T-helper 17 cell (primary cell): ENCODE measurements at regions not wholly inside any gene's neighbourhood (a gene's known extent, or its start where the extent isn't known, plus 50 kb on each side); places are given as distances from the start of the nearest gene placed in this dataset.

Experiments
- ATAC-seq: fragments of 150-1000 bp; cut with Tn5 transposase; 2 replicates; pipeline ENCODE4 v1.10.0; 2021; ENCODE audit warnings: mild to moderate bottlenecking, moderate library complexity
- DNase-seq, 3 donors: peaks; one replicate each; pipeline versions ENCODE4 v3.0.0 to v3.0.0-alpha.2; 2020 to 2021
- H3K9me3 ChIP-seq: one replicate; pipeline ENCODE4 v1.7.0; 2013; ENCODE audit warnings: low read length, mild to moderate bottlenecking; ENCODE audit not compliant: control insufficient read depth, poor library complexity, severe bottlenecking
- H3K27ac Mint-ChIP-seq: one replicate; pipeline ENCODE4 v1.8.0; 2022; ENCODE audit warnings: mild to moderate bottlenecking, moderate library complexity, mixed read lengths
- H3K27me3 Mint-ChIP-seq: one replicate; pipeline ENCODE4 v1.8.0; 2022; ENCODE audit warnings: mixed read lengths
- H3K36me3 Mint-ChIP-seq: one replicate; pipeline ENCODE4 v1.8.0; 2022; ENCODE audit warnings: low read depth, mixed read lengths
- H3K4me1 Mint-ChIP-seq: one replicate; pipeline ENCODE4 v1.8.0; 2022; ENCODE audit warnings: mild to moderate bottlenecking, mixed read lengths
- H3K4me3 Mint-ChIP-seq: one replicate; pipeline ENCODE4 v1.8.0; 2022; ENCODE audit warnings: mild to moderate bottlenecking, moderate library complexity, mixed read lengths

- H3K9me3 ChIP-seq = no peaks in the 10 kb centered on the region
- DNase-seq = no peak
- H3K27ac Mint-ChIP-seq = no peak overlapping the region
- H3K27me3 Mint-ChIP-seq = peaks cover 46% of the 10 kb centered on the region
- peaks cover 5% of the 10 kb centered on the region for H3K36me3 Mint-ChIP-seq
- H3K4me3 Mint-ChIP-seq = no peak overlapping the region
- peaks cover 17% of the 10 kb centered on the region for H3K4me1 Mint-ChIP-seq
- ATAC-seq = no peak
These were observed 59.8 kb downstream of the MRM1 start for GRCh38 chr17:36661047-36661666.

DNA sequence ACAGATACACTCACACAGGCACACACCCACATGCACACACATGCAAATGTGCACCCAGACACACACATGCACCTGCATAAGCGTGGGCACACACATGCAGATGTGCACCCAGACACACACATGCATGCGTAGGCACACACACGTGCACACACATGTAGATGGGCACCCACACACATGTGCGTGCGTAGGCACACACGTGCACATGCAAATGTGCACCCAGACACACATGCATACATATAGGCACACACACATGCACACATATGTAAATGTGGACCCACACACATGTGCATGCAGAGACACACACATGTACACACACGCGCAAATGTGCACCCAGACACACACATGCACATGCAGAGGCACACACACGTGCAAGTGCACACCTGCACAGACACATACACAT is 60.3 kb downstream of the MRM1 start:
- Mint-ChIP-seq H3K4me3 (no peak overlapping the region), H3K36me3 (peaks cover 4% of the 10 kb centered on the region), H3K27ac (no peak overlapping the region), H3K4me1 (peaks cover 16% of the 10 kb centered on the region), H3K27me3 (peaks cover 44% of the 10 kb centered on the region)
- H3K9me3 ChIP-seq = no peaks in the 10 kb centered on the region
- DNase-seq (no peak), ATAC-seq (no peak)

GRCh38 chr17:36665417-36665816 is 64.0 kb downstream of the MRM1 start:
- Mint-ChIP-seq H3K27me3 (peaks cover 29% of the 10 kb centered on the region), H3K4me3 (no peak overlapping the region), H3K27ac (no peak overlapping the region), H3K36me3 (peaks cover 4% of the 10 kb centered on the region), H3K4me1 (peaks cover 5% of the 10 kb centered on the region)
- DNase-seq = no peak
- no peaks in the 10 kb centered on the region for H3K9me3 ChIP-seq
- ATAC-seq = no peak

GRCh38 chr17:36667922-36668321 is 66.5 kb downstream of the MRM1 start:
- DNase-seq (no peak), ATAC-seq (no peak)
- peaks cover 12% of the 10 kb centered on the region for H3K4me1 Mint-ChIP-seq
- H3K27ac Mint-ChIP-seq = no peak overlapping the region
- H3K9me3 ChIP-seq = no peaks in the 10 kb centered on the region
- no peak overlapping the region for H3K4me3 Mint-ChIP-seq
- peaks cover 4% of the 10 kb centered on the region for H3K36me3 Mint-ChIP-seq
- H3K27me3 Mint-ChIP-seq = peaks cover 21% of the 10 kb centered on the region

DNA sequence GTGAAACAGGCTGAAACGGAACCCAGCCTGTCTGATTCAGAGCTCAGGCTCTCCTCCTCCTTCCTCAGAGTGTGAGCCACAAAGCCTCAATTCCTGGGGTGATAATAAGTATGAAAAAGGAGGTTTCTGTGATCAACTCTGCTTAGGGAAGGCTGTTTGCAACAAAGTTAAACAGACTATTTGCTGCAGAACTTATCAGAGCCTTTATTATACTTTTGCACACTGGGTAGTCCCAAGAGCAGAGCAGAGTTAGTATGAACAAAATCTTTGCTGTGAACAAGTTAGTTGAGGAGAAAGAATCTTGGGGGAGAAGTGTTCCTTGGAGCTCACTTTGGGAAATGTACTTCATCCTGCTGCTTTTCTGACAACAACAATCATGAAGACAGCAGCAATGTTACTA is 67.4 kb downstream of the MRM1 start:
- ATAC-seq = no peak
- Mint-ChIP-seq H3K27ac (no peak overlapping the region), H3K36me3 (peaks cover 4% of the 10 kb centered on the region), H3K27me3 (peaks cover 15% of the 10 kb centered on the region), H3K4me3 (no peak overlapping the region), H3K4me1 (peaks cover 19% of the 10 kb centered on the region)
- no peak for DNase-seq
- H3K9me3 ChIP-seq = no peaks in the 10 kb centered on the region

- peaks cover 41% of the 10 kb centered on the region for H3K4me1 Mint-ChIP-seq
- peaks cover 4% of the 10 kb centered on the region for H3K27me3 Mint-ChIP-seq
- peak overlapping the region; percentile 72 for H3K27ac Mint-ChIP-seq
- H3K4me3 Mint-ChIP-seq = no peak overlapping the region
- peaks cover 2% of the 10 kb centered on the region for H3K36me3 Mint-ChIP-seq
- no peak for DNase-seq
- H3K9me3 ChIP-seq = no peaks in the 10 kb centered on the region
- ATAC-seq = no peak
These were observed 69.8 kb downstream of the MRM1 start for GRCh38 chr17:36671144-36671543.

GRCh38 chr17:36672403-36672918 is 71.1 kb downstream of the MRM1 start:
- no peak overlapping the region for H3K4me3 Mint-ChIP-seq
- H3K36me3 Mint-ChIP-seq = no peaks in the 10 kb centered on the region
- no peaks in the 10 kb centered on the region for H3K27me3 Mint-ChIP-seq
- ATAC-seq = no peak
- DNase-seq = no peak
- peak overlapping the region; percentile 63 for H3K27ac Mint-ChIP-seq
- no peaks in the 10 kb centered on the region for H3K9me3 ChIP-seq
- H3K4me1 Mint-ChIP-seq = peaks cover 41% of the 10 kb centered on the region

- H3K27ac Mint-ChIP-seq = peak overlapping the region; percentile 63
- peaks cover 41% of the 10 kb centered on the region for H3K4me1 Mint-ChIP-seq
- DNase-seq (no peak), ATAC-seq (no peak)
- H3K4me3 Mint-ChIP-seq = peak overlapping the region; percentile 53
- H3K9me3 ChIP-seq = no peaks in the 10 kb centered on the region
- no peaks in the 10 kb centered on the region for H3K36me3 Mint-ChIP-seq
- no peaks in the 10 kb centered on the region for H3K27me3 Mint-ChIP-seq
These were observed 71.7 kb downstream of the MRM1 start for GRCh38 chr17:36673068-36673467.

DNA sequence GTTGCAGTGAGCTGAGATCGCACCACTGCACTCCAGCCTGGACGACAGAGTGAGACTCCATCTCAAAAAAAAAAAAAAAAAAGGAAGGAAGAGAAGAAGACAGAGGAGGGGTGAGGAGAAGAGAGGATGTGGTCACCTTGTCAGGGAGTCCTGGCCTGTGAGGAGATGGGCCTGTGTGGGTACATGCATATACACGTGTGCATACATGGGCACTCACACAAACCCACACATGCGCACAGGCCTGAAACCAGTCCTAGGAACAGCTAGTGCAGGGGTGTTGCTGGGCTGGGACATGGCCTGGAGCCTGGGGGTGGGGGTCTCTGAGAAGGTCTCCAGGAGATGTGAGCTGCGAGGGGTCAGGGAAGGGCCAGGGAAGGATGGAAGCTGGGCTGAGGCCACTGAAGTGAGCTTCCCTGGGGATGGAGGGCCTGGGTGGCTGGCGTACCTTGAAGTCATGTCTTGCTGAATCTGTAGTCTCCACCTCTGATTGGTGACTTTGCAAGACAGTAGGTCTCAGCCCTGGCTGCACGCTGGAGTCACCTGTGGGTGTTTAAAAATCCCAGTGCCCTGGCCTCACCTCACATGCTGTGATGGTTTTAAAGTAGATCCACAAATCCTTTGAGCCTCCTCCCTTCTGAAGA is 72.4 kb downstream of the MRM1 start:
- H3K9me3 ChIP-seq = no peaks in the 10 kb centered on the region
- no peak for DNase-seq
- peak overlapping the region; percentile 67 for H3K4me3 Mint-ChIP-seq
- H3K27me3 Mint-ChIP-seq = no peaks in the 10 kb centered on the region
- no peaks in the 10 kb centered on the region for H3K36me3 Mint-ChIP-seq
- H3K27ac Mint-ChIP-seq = peak overlapping the region; percentile 63
- H3K4me1 Mint-ChIP-seq = peaks cover 41% of the 10 kb centered on the region
- ATAC-seq = peak; percentile 46

- Mint-ChIP-seq H3K27ac (peak overlapping the region; percentile 63), H3K4me1 (peaks cover 41% of the 10 kb centered on the region), H3K36me3 (no peaks in the 10 kb centered on the region), H3K4me3 (peak overlapping the region; percentile 67), H3K27me3 (no peaks in the 10 kb centered on the region)
- ATAC-seq (peak; percentile 90), DNase-seq (peak in 1 of 3 donors; percentile 18)
- no peaks in the 10 kb centered on the region for H3K9me3 ChIP-seq
These were observed 72.9 kb downstream of the MRM1 start for GRCh38 chr17:36674278-36674650.

- ATAC-seq (peak; percentile 37), DNase-seq (no peak)
- peaks cover 46% of the 10 kb centered on the region for H3K4me1 Mint-ChIP-seq
- H3K9me3 ChIP-seq = no peaks in the 10 kb centered on the region
- no peaks in the 10 kb centered on the region for H3K36me3 Mint-ChIP-seq
- H3K4me3 Mint-ChIP-seq = peak overlapping the region; percentile 66
- H3K27ac Mint-ChIP-seq = peak overlapping the region; percentile 63
- no peaks in the 10 kb centered on the region for H3K27me3 Mint-ChIP-seq
These were observed 73.9 kb downstream of the MRM1 start for GRCh38 chr17:36675250-36675649.

DNA sequence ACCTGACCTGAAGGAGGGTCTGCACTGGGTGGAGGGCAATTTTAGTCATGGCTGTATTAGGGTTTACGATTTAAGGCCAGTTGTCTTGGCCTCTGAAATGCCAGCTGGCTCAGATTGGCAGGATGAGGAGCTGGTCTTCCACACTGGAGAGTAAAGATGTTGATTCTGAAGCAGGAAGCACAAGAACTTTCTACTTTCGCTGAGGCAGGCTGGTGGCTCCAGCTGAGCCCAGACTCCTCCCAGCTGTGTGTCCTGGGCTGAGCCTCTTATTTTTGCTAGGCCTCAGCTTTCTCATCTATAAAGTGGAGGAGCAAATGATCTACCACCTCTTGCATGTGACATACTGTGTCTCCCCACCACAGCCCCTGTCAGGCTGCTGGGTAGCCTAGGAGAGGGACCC is 74.4 kb downstream of the MRM1 start:
- no peak for DNase-seq
- H3K9me3 ChIP-seq = no peaks in the 10 kb centered on the region
- Mint-ChIP-seq H3K4me1 (peaks cover 43% of the 10 kb centered on the region), H3K27ac (peak overlapping the region; percentile 63), H3K27me3 (no peaks in the 10 kb centered on the region), H3K36me3 (no peaks in the 10 kb centered on the region), H3K4me3 (peak overlapping the region; percentile 66)
- ATAC-seq = no peak

GRCh38 chr17:36679815-36680467 is 78.6 kb downstream of the MRM1 start:
- no peak overlapping the region for H3K27ac Mint-ChIP-seq
- H3K4me1 Mint-ChIP-seq = peaks cover 19% of the 10 kb centered on the region
- no peaks in the 10 kb centered on the region for H3K9me3 ChIP-seq
- no peaks in the 10 kb centered on the region for H3K27me3 Mint-ChIP-seq
- ATAC-seq = no peak
- no peak overlapping the region for H3K4me3 Mint-ChIP-seq
- DNase-seq = no peak
- no peaks in the 10 kb centered on the region for H3K36me3 Mint-ChIP-seq
